ENCODE measurements at regions not wholly inside any gene's neighbourhood (a gene's known extent, or its start where the extent isn't known, plus 50 kb on each side); places are given as distances from the start of the nearest gene placed in this dataset.

GRCh38 chr10:117626228-117626627, 83.7 kb downstream of the EMX2 start (continued):
- TF ChIP-seq REST (IDR thresholded peaks at IDR 0.05; ENCODE audit: unreplicated experiment) (no peak), EZH2 (IDR thresholded peaks at IDR 0.05; ENCODE audit: low read depth, unreplicated experiment) (no peak)

- no peaks in the 10 kb centered on the region for H3K4me1 Mint-ChIP-seq
- Histone ChIP-seq H3K27ac (ENCODE audit: low read depth) (no peak overlapping the region), H3K9me2 (ENCODE audit: insufficient read depth) (no peaks in the 10 kb centered on the region), H3K4me1 (ENCODE audit: insufficient read depth) (no peaks in the 10 kb centered on the region), H3K4me2 (no peak overlapping the region), H3F3A (replicated peaks; ENCODE audit: low read depth) (no peaks in the 10 kb centered on the region), H3K36me3 (ENCODE audit: insufficient read depth) (no peaks in the 10 kb centered on the region), H3K4me3 (no peak overlapping the region), H2AFZ (no peak overlapping the region), H3K27me3 (ENCODE audit: insufficient read depth) (no peaks in the 10 kb centered on the region), H3K79me2 (replicated peaks; ENCODE audit: insufficient read depth) (no peaks in the 10 kb centered on the region), H4K20me1 (replicated peaks; ENCODE audit: insufficient read depth) (no peaks in the 10 kb centered on the region)
- no peak for ATAC-seq
- H3K27ac Mint-ChIP-seq: no peak overlapping the region
- H3K9me3 Mint-ChIP-seq: no peaks in the 10 kb centered on the region
- H3K27me3 Mint-ChIP-seq (ENCODE audit: insufficient read depth, low read depth, poor library complexity): peaks cover 4% of the 10 kb centered on the region
- H3K36me3 Mint-ChIP-seq (ENCODE audit: low read depth): no peaks in the 10 kb centered on the region
- no peak overlapping the region for H3K4me3 Mint-ChIP-seq
- DNase-seq (ENCODE audit: low spot score): no peak
- TF ChIP-seq, protein P1, sequence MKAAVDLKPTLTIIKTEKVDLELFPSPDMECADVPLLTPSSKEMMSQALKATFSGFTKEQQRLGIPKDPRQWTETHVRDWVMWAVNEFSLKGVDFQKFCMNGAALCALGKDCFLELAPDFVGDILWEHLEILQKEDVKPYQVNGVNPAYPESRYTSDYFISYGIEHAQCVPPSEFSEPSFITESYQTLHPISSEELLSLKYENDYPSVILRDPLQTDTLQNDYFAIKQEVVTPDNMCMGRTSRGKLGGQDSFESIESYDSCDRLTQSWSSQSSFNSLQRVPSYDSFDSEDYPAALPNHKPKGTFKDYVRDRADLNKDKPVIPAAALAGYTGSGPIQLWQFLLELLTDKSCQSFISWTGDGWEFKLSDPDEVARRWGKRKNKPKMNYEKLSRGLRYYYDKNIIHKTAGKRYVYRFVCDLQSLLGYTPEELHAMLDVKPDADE (IDR thresholded peaks at IDR 0.05): no peak
- TF ChIP-seq JUNB (IDR thresholded peaks at IDR 0.05; ENCODE audit: unreplicated experiment) (no peak), STAT1 (IDR thresholded peaks at IDR 0.05; ENCODE audit: unreplicated experiment) (no peak), ZNF462 (CRISPR knock-in tag; IDR thresholded peaks at IDR 0.05) (no peak), EZH2 (IDR thresholded peaks at IDR 0.05; ENCODE audit: low read depth, unreplicated experiment) (no peak), POLR2AphosphoS5 (IDR thresholded peaks at IDR 0.05; ENCODE audit: low read depth) (no peak), ZNF114 (CRISPR knock-in tag; IDR thresholded peaks at IDR 0.05) (no peak), REST (IDR thresholded peaks at IDR 0.05; ENCODE audit: unreplicated experiment) (no peak), CREB1 (CRISPR knock-in tag; IDR thresholded peaks at IDR 0.05; ENCODE audit: low read depth) (no peak)
Measured at GRCh38 chr10:117627561-117627960, 85.0 kb downstream of the EMX2 start.

Measured in GM23338 (cell line).